PC-3 (cell line): ENCODE measurements at regions not wholly inside any gene's neighbourhood (a gene's known extent, or its start where the extent isn't known, plus 50 kb on each side); places are given as distances from the start of the nearest gene placed in this dataset.

ENCODE experiments used
- EZH2 ChIP-seq: fragments of 300-600 bp; sonication (generic); IDR thresholded peaks from one replicate; pipeline ENCODE4 v1.6.1; 2017; ENCODE audit warnings: antibody characterized with exemption, mild to moderate bottlenecking, low read length; ENCODE audit not compliant: unreplicated experiment
- EZH2phosphoT487 ChIP-seq: fragments of 300-600 bp; sonication (generic); IDR thresholded peaks from 2 replicates; pipeline ENCODE4 v1.6.1; 2018; ENCODE audit warnings: mild to moderate bottlenecking, antibody characterized with exemption, low read length, borderline replicate concordance
- TF ChIP-seq, protein P1 (sequence below): fragments of 300-600 bp; sonication (generic); conservative IDR thresholded peaks from 2 replicates; pipeline ENCODE4 v1.5.1; 2017; ENCODE audit warnings: antibody characterized with exemption, low read depth, mild to moderate bottlenecking, low read length

DNA sequence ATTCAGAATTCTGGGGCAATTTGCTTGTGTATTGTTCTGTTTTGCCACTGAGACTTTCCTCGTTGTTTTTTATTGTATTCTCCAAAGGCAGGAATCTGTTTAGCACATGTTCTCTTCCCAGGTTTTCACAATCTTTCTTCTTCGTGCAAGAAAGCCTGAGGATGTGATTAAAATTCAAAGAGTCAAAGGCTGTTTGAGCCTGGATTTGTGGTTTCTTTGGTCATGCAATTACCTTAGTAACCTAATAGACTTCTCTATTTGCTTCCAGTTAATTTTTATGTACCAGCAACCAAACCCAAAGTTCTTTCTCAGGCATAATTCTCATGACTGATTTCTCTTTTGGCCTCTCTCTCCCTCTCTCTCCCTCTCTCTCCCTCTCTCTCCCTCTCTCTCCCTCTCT lies 1420.1 kb upstream of the TENM3 start:
- no peak for TF ChIP-seq EZH2phosphoT487
- TF ChIP-seq EZH2 = no peak
- TF ChIP-seq, protein P1, sequence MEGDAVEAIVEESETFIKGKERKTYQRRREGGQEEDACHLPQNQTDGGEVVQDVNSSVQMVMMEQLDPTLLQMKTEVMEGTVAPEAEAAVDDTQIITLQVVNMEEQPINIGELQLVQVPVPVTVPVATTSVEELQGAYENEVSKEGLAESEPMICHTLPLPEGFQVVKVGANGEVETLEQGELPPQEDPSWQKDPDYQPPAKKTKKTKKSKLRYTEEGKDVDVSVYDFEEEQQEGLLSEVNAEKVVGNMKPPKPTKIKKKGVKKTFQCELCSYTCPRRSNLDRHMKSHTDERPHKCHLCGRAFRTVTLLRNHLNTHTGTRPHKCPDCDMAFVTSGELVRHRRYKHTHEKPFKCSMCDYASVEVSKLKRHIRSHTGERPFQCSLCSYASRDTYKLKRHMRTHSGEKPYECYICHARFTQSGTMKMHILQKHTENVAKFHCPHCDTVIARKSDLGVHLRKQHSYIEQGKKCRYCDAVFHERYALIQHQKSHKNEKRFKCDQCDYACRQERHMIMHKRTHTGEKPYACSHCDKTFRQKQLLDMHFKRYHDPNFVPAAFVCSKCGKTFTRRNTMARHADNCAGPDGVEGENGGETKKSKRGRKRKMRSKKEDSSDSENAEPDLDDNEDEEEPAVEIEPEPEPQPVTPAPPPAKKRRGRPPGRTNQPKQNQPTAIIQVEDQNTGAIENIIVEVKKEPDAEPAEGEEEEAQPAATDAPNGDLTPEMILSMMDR = no peak
